Ascending aorta (tissue), 2 donors: ENCODE measurements at regions not wholly inside any gene's neighbourhood (a gene's known extent, or its start where the extent isn't known, plus 50 kb on each side); places are given as distances from the start of the nearest gene placed in this dataset.

Experiments
- DNase-seq, 2 donors: peaks; one replicate each; pipeline ENCODE4 v3.0.0-alpha.2; 2019; ENCODE audit warnings: low spot score in 2 of 2
- H3K27ac ChIP-seq, 2 donors: fragments of 200-600 bp; sonication (generic); one replicate each; pipeline ENCODE4 v1.5.1; 2016 to 2017; ENCODE audit warnings: mild to moderate bottlenecking in 1 of 2
- H3K27me3 ChIP-seq: fragments of 200-600 bp; sonication (generic); one replicate; pipeline ENCODE4 v1.5.1; 2017
- H3K36me3 ChIP-seq, 2 donors: fragments of 200-600 bp; sonication (generic); one replicate each; pipeline ENCODE4 v1.5.1; 2016
- H3K4me1 ChIP-seq, 2 donors: fragments of 200-600 bp; sonication (generic); one replicate each; pipeline ENCODE4 v1.5.1; 2016 to 2017; ENCODE audit warnings: mild to moderate bottlenecking in 1 of 2
- H3K4me3 ChIP-seq, 2 donors: fragments of 200-600 bp; sonication (generic); one replicate each; pipeline ENCODE4 v1.5.1; 2016 to 2017; ENCODE audit warnings: mild to moderate bottlenecking in 1 of 2
- H3K9me3 ChIP-seq, 2 donors: fragments of 200-600 bp; sonication (generic); one replicate each; pipeline ENCODE4 v1.5.1; 2016
- intact Hi-C: fragments of 100-400 bp; cut with DNase I; formaldehyde crosslinking; loops from one replicate; pipeline ENCODE4 v1.15.1; 2023
- TF ChIP-seq, protein P1 (sequence below), 3 experiments: fragments of 200-600 bp in 2 of 3; fragments of 450-650 bp in 1 of 3; sonication (generic) in 2 of 3; IDR thresholded peaks; one replicate each; pipeline ENCODE4 v1.5.1; 2016 to 2019; ENCODE audit warnings: antibody characterized with exemption in 3 of 3, mild to moderate bottlenecking in 1 of 3, moderate library complexity in 1 of 3

DNA sequence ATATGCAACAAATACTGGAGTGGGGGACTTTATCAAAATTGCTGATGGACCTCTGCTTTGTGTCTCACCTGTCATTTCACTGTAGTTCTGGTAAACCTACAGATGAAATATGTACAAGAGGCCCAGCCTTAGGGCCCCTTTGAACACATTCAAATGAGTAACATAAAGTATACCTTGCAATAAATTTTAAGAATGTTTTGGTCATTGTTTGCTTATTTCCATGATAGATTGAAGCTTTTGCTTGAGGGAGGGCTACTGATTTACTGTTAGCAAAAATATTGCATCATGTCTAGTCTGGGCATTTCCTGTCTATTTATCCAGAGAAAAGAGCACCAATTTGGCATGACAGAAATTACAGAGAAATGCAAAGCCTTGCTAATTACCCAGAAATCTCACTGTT is 705.5 kb upstream of the PCDH9 start:
- intact Hi-C loops: no loop called here
- DNase-seq: no peak
- TF ChIP-seq, protein P1, sequence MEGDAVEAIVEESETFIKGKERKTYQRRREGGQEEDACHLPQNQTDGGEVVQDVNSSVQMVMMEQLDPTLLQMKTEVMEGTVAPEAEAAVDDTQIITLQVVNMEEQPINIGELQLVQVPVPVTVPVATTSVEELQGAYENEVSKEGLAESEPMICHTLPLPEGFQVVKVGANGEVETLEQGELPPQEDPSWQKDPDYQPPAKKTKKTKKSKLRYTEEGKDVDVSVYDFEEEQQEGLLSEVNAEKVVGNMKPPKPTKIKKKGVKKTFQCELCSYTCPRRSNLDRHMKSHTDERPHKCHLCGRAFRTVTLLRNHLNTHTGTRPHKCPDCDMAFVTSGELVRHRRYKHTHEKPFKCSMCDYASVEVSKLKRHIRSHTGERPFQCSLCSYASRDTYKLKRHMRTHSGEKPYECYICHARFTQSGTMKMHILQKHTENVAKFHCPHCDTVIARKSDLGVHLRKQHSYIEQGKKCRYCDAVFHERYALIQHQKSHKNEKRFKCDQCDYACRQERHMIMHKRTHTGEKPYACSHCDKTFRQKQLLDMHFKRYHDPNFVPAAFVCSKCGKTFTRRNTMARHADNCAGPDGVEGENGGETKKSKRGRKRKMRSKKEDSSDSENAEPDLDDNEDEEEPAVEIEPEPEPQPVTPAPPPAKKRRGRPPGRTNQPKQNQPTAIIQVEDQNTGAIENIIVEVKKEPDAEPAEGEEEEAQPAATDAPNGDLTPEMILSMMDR (IDR thresholded peaks at IDR 0.05): no peak

DNA sequence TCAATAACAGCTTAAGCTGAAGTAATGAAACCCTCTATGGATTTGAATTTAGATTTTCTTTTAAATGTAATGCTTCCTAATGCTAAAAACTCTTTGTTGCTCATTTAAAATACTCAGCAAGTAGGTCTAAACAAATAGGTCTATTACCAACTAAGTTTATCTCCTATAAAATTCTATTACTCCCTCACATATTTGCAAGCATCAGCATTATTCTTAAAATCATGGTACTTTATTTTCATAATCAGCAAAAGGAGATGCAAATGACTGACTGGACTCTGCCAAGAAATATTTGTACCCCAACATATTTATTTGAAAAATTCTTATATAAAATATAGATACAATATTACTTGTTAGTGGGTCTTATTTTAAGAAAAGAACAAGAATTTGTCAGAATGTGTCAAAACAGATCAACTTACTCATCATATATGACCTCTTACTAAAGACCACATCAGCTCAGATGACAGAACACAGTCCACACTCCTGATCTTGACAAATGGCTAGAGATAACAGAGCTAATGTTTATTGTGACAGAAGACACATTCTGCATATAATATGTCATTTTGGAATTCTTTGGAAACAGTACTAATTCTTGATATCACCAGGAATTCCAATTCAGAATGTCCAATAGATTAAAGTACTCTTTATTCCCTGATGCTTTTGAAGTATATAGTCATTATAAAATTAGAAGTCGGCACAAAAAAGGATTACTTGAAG is 704.6 kb upstream of the PCDH9 start:
- no peaks in the 10 kb centered on the region for H3K36me3 ChIP-seq
- intact Hi-C loops: no loop called here
- H3K9me3 ChIP-seq: no peaks in the 10 kb centered on the region
- H3K27me3 ChIP-seq: no peaks in the 10 kb centered on the region
- no peak overlapping the region for H3K27ac ChIP-seq
- TF ChIP-seq, protein P1 (IDR thresholded peaks at IDR 0.05): no peak
- H3K4me3 ChIP-seq: no peak overlapping the region
- DNase-seq: no peak
- no peaks in the 10 kb centered on the region for H3K4me1 ChIP-seq

More for the DNA sequence above, 705.5 kb upstream of the PCDH9 start:
- H3K27me3 ChIP-seq: no peaks in the 10 kb centered on the region
- no peak overlapping the region for H3K4me3 ChIP-seq
- H3K27ac ChIP-seq: no peak overlapping the region
- H3K9me3 ChIP-seq: no peaks in the 10 kb centered on the region
- H3K36me3 ChIP-seq: no peaks in the 10 kb centered on the region
- H3K4me1 ChIP-seq: no peaks in the 10 kb centered on the region

DNA sequence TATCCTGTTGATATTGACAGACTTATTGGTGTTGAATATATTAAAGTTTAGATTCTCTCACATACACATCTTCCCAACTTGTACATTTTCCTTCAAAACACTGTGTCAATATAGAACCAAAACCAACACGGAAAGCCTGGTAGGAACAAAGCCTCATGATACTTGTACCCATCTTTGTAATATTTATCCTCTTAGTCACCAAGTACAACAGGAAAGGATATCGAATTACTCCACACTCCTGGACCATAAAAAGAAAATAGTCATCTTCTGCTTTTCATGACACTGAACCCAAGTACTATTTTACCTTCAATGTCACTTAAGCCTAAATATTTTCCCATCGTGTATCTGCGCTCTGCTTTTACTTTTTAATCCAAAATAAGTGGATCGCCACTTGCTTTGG is 702.9 kb upstream of the PCDH9 start:
- no peak overlapping the region for H3K4me3 ChIP-seq
- H3K4me1 ChIP-seq: no peaks in the 10 kb centered on the region
- no peaks in the 10 kb centered on the region for H3K36me3 ChIP-seq
- intact Hi-C loops: no loop called here
- TF ChIP-seq, protein P1 (IDR thresholded peaks at IDR 0.05): no peak
- no peaks in the 10 kb centered on the region for H3K27me3 ChIP-seq
- H3K9me3 ChIP-seq: no peaks in the 10 kb centered on the region
- H3K27ac ChIP-seq: no peak overlapping the region
- no peak for DNase-seq

- TF ChIP-seq, protein P1 (IDR thresholded peaks at IDR 0.05): no peak
- H3K27ac ChIP-seq: no peak overlapping the region
- no peak overlapping the region for H3K4me3 ChIP-seq
- no peaks in the 10 kb centered on the region for H3K9me3 ChIP-seq
- no peaks in the 10 kb centered on the region for H3K4me1 ChIP-seq
- intact Hi-C loops: no loop called here
- H3K27me3 ChIP-seq: no peaks in the 10 kb centered on the region
- H3K36me3 ChIP-seq: no peaks in the 10 kb centered on the region
- DNase-seq: no peak
These were observed 687.3 kb upstream of the PCDH9 start for GRCh38 chr13:67917291-67917987.

DNA sequence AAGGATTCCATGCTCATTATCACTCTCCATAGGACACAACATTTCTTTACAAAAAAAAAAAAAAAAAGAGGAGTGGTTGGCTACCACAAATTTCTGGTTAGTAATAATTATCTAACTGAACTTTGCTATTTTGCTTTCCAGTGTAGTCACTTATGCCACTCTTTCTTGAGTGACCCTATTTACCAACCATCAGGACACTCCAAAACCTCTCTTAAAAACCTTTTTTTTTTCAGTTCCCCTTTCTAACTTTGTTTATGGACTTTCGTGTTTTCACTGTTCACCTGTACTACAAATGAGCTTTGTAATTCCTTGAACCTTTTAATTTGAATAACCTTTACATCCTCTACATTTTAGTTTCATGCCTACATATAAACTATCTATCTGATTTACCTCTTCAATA is 686.5 kb upstream of the PCDH9 start:
- no peak overlapping the region for H3K27ac ChIP-seq
- H3K27me3 ChIP-seq: no peaks in the 10 kb centered on the region
- H3K9me3 ChIP-seq: no peaks in the 10 kb centered on the region
- intact Hi-C loops: no loop called here
- no peaks in the 10 kb centered on the region for H3K36me3 ChIP-seq
- no peak for DNase-seq
- no peak overlapping the region for H3K4me3 ChIP-seq
- H3K4me1 ChIP-seq: no peaks in the 10 kb centered on the region
- TF ChIP-seq, protein P1 (IDR thresholded peaks at IDR 0.05): no peak
